ENCODE measurements at regions not wholly inside any gene's neighbourhood (a gene's known extent, or its start where the extent isn't known, plus 50 kb on each side); places are given as distances from the start of the nearest gene placed in this dataset.

DNA sequence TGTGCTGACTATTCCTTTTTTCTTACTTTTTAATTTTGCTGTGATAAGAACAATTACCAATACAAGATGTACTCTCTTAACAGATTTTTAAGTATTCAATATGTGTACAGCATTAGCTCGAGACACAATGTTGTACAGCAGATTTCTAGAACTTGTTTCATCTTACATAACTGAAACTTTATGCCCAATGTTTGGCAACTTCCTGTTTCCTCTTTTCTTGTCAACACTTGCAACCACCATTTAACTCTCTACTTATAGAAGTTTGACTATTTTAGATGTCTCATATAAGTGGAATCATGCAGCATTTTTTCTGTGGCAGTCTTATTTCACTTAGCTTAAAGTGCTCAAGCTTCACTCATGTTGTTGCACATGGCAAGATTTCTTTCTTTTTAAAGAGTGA, 1426.8 kb downstream of the SLITRK5 start (continued):
- TF ChIP-seq MYBL2 (IDR thresholded peaks at IDR 0.05; ENCODE audit: low read depth) (no peak), MYBL2 (CRISPR knock-in tag; IDR thresholded peaks at IDR 0.05; ENCODE audit: borderline replicate concordance) (no peak), PHF20 (IDR thresholded peaks at IDR 0.05; ENCODE audit: partially characterized antibody) (no peak), CHD4 (IDR thresholded peaks at IDR 0.05; ENCODE audit: insufficient read depth, insufficient replicate concordance, low read depth, low read length, poor library complexity, severe bottlenecking) (no peak)

DNA sequence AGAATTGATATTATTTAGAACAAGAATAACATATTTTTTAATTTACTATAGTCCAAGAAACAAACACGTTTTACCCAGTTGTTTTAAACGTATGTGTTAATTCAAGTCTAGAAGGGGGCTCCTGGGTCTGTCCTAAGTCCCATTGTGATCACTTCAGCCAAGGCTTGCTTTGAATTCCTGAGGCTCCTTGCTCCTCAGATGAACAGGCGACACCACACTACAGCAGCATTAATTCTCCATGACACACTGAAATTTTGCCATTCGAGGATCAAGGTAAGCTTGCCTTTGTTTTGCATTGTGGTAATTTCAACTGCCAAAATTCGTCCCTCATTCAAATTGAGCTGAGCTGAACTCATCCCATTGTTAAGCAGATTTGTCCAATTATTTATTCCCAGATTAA, 1442.6 kb downstream of the SLITRK5 start:
- 3% methylated on average over 5 of the region's 5 CpGs for WGBS (ENCODE audit: insufficient coverage, low coverage, missing lambda C conversion rate)
- Histone ChIP-seq H3K4me3 (no peak overlapping the region), H3K9me3 (replicated peaks; ENCODE audit: control insufficient read depth, insufficient read depth, low read depth, low read length) (no peaks in the 10 kb centered on the region), H3K9ac (ENCODE audit: insufficient read depth in 1 of 2, low read depth in 2 of 2, low read length in 2 of 2) (no peak overlapping the region), H4K20me1 (replicated peaks; ENCODE audit: control insufficient read depth, insufficient read depth, low read length) (no peaks in the 10 kb centered on the region), H3K27ac (ENCODE audit: extremely low read depth, low read depth, low read length) (no peak overlapping the region), H2AFZ (ENCODE audit: low read depth, low read length) (no peak overlapping the region), H3K9me1 (ENCODE audit: control insufficient read depth, insufficient read depth, low read length) (no peaks in the 10 kb centered on the region), H3K27me3 (ENCODE audit: control insufficient read depth in 2 of 2, insufficient read depth in 2 of 2, low read length in 2 of 2) (no peaks in the 10 kb centered on the region), H3K79me2 (ENCODE audit: control insufficient read depth, insufficient read depth, low read length) (no peaks in the 10 kb centered on the region), H3K36me3 (ENCODE audit: control insufficient read depth, insufficient read depth, low read length) (no peaks in the 10 kb centered on the region), H3K4me1 (replicated peaks in 1 of 2; ENCODE audit: control insufficient read depth in 2 of 2, insufficient read depth in 2 of 2, low read length in 2 of 2) (no peaks in the 10 kb centered on the region), H3K4me2 (ENCODE audit: insufficient read depth, low read length) (no peak overlapping the region)
- in situ Hi-C loops (cut with MboI), result no loop called here
- CTCF ChIA-PET (ENCODE audit: low intra/inter-chr PET ratio), result no interaction called here
- no peak for DNase-seq (ENCODE audit: extremely low read depth in 1 of 4, low spot score in 3 of 4)
- POLR2A ChIA-PET, result no interaction called here
- ATAC-seq, result no peak
- BruUV-seq (replicated peaks), result no TSS peak
- intact Hi-C loops (cut with micrococcal nuclease), result no loop called here
- FAIRE-seq, result no peak
- TF ChIP-seq TFAM (CRISPR knock-in tag; conservative IDR thresholded peaks at IDR 0.05) (no peak), SETDB1 (IDR thresholded peaks at IDR 0.05; ENCODE audit: low read length) (no peak), ZC3H8 (IDR thresholded peaks at IDR 0.05) (no peak), ESRRA (IDR thresholded peaks at IDR 0.05; ENCODE audit: borderline replicate concordance, low read depth) (no peak), HDAC6 (IDR thresholded peaks at IDR 0.05; ENCODE audit: low read depth, low read length) (no peak), HCFC1 (IDR thresholded peaks at IDR 0.05; ENCODE audit: low read depth, low read length) (no peak), MTA2 (IDR thresholded peaks at IDR 0.05; ENCODE audit: low read depth) (no peak), RB1 (IDR thresholded peaks at IDR 0.05; ENCODE audit: low read depth) (no peak), ILK (tag; IDR thresholded peaks at IDR 0.05; ENCODE audit: borderline replicate concordance, low read depth) (no peak), ARNT (IDR thresholded peaks at IDR 0.05) (no peak), ZNF780A (CRISPR knock-in tag; IDR thresholded peaks at IDR 0.05) (no peak), NFIC (IDR thresholded peaks at IDR 0.05) (no peak), SPI1 (IDR thresholded peaks at IDR 0.05; ENCODE audit: borderline replicate concordance, low read depth, low read length) (no peak), MAFF (IDR thresholded peaks at IDR 0.05; ENCODE audit: low read length) (no peak)
- TF ChIP-seq, protein P1, sequence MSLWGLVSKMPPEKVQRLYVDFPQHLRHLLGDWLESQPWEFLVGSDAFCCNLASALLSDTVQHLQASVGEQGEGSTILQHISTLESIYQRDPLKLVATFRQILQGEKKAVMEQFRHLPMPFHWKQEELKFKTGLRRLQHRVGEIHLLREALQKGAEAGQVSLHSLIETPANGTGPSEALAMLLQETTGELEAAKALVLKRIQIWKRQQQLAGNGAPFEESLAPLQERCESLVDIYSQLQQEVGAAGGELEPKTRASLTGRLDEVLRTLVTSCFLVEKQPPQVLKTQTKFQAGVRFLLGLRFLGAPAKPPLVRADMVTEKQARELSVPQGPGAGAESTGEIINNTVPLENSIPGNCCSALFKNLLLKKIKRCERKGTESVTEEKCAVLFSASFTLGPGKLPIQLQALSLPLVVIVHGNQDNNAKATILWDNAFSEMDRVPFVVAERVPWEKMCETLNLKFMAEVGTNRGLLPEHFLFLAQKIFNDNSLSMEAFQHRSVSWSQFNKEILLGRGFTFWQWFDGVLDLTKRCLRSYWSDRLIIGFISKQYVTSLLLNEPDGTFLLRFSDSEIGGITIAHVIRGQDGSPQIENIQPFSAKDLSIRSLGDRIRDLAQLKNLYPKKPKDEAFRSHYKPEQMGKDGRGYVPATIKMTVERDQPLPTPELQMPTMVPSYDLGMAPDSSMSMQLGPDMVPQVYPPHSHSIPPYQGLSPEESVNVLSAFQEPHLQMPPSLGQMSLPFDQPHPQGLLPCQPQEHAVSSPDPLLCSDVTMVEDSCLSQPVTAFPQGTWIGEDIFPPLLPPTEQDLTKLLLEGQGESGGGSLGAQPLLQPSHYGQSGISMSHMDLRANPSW (CRISPR knock-in tag; IDR thresholded peaks at IDR 0.05), result no peak
- TF ChIP-seq, protein P2, sequence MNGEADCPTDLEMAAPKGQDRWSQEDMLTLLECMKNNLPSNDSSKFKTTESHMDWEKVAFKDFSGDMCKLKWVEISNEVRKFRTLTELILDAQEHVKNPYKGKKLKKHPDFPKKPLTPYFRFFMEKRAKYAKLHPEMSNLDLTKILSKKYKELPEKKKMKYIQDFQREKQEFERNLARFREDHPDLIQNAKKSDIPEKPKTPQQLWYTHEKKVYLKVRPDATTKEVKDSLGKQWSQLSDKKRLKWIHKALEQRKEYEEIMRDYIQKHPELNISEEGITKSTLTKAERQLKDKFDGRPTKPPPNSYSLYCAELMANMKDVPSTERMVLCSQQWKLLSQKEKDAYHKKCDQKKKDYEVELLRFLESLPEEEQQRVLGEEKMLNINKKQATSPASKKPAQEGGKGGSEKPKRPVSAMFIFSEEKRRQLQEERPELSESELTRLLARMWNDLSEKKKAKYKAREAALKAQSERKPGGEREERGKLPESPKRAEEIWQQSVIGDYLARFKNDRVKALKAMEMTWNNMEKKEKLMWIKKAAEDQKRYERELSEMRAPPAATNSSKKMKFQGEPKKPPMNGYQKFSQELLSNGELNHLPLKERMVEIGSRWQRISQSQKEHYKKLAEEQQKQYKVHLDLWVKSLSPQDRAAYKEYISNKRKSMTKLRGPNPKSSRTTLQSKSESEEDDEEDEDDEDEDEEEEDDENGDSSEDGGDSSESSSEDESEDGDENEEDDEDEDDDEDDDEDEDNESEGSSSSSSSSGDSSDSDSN (IDR thresholded peaks at IDR 0.05; ENCODE audit: borderline replicate concordance in 1 of 2, low read depth in 2 of 2, low read length in 2 of 2), result no peak

Measured in K562 (cell line).